ENCODE measurements at regions not wholly inside any gene's neighbourhood (a gene's known extent, or its start where the extent isn't known, plus 50 kb on each side); places are given as distances from the start of the nearest gene placed in this dataset.
A peak's percentile ranks its signal among the peaks of the same experiment; 100 is the strongest.

- no peak overlapping the region for H3K27ac ChIP-seq
- no peak overlapping the region for H3K4me3 ChIP-seq (ENCODE audit: low read depth in 1 of 2, low read length in 1 of 2)
- no peaks in the 10 kb centered on the region for H3K36me3 ChIP-seq
- H3K4me1 ChIP-seq (ENCODE audit: control insufficient read depth in 1 of 2, insufficient read depth in 1 of 2, low read depth in 1 of 2, low read length in 1 of 2): no peaks in the 10 kb centered on the region
- TF ChIP-seq, protein P1, sequence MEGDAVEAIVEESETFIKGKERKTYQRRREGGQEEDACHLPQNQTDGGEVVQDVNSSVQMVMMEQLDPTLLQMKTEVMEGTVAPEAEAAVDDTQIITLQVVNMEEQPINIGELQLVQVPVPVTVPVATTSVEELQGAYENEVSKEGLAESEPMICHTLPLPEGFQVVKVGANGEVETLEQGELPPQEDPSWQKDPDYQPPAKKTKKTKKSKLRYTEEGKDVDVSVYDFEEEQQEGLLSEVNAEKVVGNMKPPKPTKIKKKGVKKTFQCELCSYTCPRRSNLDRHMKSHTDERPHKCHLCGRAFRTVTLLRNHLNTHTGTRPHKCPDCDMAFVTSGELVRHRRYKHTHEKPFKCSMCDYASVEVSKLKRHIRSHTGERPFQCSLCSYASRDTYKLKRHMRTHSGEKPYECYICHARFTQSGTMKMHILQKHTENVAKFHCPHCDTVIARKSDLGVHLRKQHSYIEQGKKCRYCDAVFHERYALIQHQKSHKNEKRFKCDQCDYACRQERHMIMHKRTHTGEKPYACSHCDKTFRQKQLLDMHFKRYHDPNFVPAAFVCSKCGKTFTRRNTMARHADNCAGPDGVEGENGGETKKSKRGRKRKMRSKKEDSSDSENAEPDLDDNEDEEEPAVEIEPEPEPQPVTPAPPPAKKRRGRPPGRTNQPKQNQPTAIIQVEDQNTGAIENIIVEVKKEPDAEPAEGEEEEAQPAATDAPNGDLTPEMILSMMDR (IDR thresholded peaks at IDR 0.05): no peak
- no peaks in the 10 kb centered on the region for H3K9me3 ChIP-seq
- no peaks in the 10 kb centered on the region for H3K27me3 ChIP-seq
Observed at GRCh38 chr14:71468701-71469100, 463.5 kb upstream of the RGS6 start.

DNA sequence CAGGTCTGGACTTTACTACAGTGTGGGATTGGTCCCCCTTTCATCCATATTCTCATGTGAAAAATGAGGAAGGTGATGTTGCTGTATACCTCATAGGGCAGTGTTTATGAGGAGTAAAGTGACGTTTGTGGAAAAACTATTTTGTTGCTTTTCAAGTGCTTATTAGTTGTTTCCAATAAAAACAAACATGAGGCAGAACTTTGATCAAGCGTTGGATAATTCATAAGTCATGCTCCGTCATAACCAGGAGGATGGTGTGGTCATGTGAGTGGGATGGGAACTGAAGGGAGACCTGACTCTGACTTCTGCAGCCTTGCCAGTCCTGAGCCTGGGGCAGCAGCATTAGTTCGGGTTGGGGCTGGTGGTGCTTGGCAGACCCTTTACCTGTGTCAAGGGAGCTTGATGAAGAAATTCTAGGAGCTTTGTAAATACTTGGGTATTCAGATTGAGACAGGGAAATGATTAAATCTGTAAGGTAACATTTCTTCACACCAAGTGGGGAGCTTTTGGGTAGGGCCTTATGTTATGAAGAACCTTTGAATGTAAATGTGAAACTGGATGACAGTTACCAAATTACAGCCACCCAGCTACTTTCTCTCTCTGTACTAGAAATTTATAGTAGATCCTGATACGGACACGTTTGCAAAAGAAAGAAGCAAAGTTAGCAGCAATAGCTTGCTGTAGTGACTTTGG, 462.4 kb upstream of the RGS6 start:
- no peaks in the 10 kb centered on the region for H3K27me3 ChIP-seq
- H3K36me3 ChIP-seq: no peaks in the 10 kb centered on the region
- no peaks in the 10 kb centered on the region for H3K9me3 ChIP-seq
- TF ChIP-seq, protein P1 (IDR thresholded peaks at IDR 0.05): no peak
- H3K4me3 ChIP-seq (ENCODE audit: low read depth in 1 of 2, low read length in 1 of 2): no peak overlapping the region
- peak overlapping the region; percentile 6 for H3K27ac ChIP-seq
- H3K4me1 ChIP-seq (ENCODE audit: control insufficient read depth in 1 of 2, insufficient read depth in 1 of 2, low read depth in 1 of 2, low read length in 1 of 2): no peaks in the 10 kb centered on the region

DNA sequence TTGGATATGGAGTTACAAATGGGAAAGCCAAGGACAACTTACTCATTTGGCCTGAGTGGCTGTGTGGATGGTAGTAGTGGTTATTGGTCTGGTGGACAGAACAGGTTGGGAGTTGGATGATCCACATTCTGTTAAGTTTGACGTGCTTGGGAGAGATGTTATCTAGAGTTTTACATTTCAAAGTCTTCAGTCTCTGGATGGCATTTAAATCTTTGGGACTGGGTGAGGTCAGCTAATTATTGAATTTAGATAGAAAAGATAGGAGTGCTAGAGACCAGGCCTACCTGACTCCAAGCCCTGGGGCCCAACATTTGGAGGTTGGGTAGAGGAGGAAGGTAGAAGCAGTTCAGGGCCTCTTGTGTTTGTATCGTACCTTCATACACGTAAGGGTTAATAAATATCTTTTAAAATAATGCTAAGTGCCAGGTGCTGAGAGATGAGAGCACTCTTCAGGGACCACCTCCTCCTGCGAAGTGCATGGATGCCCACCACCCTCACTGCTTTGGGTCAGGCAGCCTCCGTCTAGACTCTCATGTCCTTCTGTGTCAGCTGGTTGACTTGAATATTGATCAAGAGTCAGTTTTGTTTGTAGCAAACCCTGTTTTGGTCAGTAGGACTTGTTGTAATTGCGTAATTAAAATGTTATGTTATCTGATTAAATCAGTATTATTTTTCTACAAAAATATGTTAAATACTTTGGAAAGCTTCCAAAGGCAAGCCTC, 460.4 kb upstream of the RGS6 start:
- Histone ChIP-seq H3K36me3 (no peaks in the 10 kb centered on the region), H3K27ac (no peak overlapping the region), H3K9me3 (no peaks in the 10 kb centered on the region), H3K4me3 (ENCODE audit: low read depth in 1 of 2, low read length in 1 of 2) (no peak overlapping the region), H3K27me3 (no peaks in the 10 kb centered on the region), H3K4me1 (ENCODE audit: control insufficient read depth in 1 of 2, insufficient read depth in 1 of 2, low read depth in 1 of 2, low read length in 1 of 2) (no peaks in the 10 kb centered on the region)
- TF ChIP-seq, protein P1 (IDR thresholded peaks at IDR 0.05): no peak

DNA sequence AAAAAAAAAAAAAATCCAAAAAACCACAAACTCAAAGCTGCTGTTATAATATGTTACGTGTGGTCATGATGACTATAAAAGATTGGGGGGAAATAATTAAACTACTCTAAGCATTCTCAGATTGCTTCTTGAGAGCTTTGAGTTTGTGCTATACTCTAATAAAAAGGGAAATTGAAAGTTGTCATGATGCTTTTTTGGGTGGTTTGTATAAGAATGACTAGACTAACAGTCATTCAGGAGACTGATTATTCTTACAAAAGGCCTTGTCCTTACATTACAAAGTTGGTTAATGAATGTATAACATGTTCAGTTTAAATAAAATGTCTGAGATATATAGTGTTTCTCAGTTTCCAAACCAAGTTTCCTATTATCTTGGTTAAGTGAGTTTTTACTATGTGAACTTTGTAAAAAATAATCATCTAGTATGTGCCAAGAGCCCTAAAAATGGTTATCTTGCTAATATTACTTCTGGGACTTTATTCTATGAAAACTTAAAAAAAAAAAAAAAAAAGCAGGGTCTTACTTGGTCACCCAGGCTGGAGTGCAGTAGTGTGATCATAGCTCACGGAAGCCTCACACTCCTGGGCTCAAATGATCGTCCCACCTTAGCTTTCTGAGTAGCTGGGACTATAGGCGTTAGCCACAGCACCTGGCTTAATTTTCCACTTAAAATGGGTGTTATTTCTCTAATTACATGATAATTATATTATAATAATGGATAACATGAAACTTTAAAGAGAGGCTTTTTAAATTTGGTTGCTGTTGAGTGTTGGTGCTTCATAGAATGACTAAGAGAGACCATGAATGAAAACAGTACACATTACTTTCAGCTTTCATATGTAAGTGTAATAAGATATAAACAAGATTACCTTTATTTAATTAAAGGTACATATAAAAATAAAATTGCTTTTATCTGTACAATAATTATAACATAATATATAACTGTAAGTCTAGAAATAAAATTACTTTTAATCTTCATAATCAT, 459.6 kb upstream of the RGS6 start:
- TF ChIP-seq, protein P1 (IDR thresholded peaks at IDR 0.05): no peak
- Histone ChIP-seq H3K9me3 (no peaks in the 10 kb centered on the region), H3K27me3 (no peaks in the 10 kb centered on the region), H3K27ac (no peak overlapping the region), H3K4me1 (ENCODE audit: control insufficient read depth in 1 of 2, insufficient read depth in 1 of 2, low read depth in 1 of 2, low read length in 1 of 2) (no peaks in the 10 kb centered on the region), H3K4me3 (ENCODE audit: low read depth in 1 of 2, low read length in 1 of 2) (no peak overlapping the region), H3K36me3 (no peaks in the 10 kb centered on the region)

DNA sequence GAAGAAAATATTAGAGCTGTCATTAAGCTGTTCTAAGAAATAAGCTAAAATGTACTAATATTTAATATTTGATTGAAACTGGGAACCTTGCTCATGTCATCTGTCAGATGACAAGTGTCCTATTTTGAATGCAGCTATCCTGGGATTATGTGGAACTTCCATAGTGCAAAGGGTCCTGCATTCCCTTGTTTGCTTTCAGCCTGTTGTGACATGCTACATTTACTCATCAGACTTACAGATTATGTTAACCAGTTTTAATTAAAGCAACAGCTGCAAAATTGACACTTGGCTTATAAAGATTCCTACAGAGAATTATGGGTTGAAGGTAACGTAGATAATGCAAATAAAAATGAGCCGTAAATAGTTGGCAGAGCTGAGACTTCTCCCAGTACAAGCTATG, 458.4 kb upstream of the RGS6 start:
- Histone ChIP-seq H3K4me3 (ENCODE audit: low read depth in 1 of 2, low read length in 1 of 2) (no peak overlapping the region), H3K9me3 (no peaks in the 10 kb centered on the region), H3K4me1 (ENCODE audit: control insufficient read depth in 1 of 2, insufficient read depth in 1 of 2, low read depth in 1 of 2, low read length in 1 of 2) (peaks cover 8 to 10% of the 10 kb centered on the region in 2 experiments), H3K36me3 (no peaks in the 10 kb centered on the region), H3K27me3 (no peaks in the 10 kb centered on the region), H3K27ac (no peak overlapping the region)
- TF ChIP-seq, protein P1 (IDR thresholded peaks at IDR 0.05): no peak
